Panc1 (cell line): ENCODE measurements at regions not wholly inside any gene's neighbourhood (a gene's known extent, or its start where the extent isn't known, plus 50 kb on each side); places are given as distances from the start of the nearest gene placed in this dataset.

ENCODE experiments used
- ATAC-seq: fragments of 200-7000 bp; cut with Tn5 transposase; 2 replicates; pipeline ENCODE4 v1.9.1; 2020; ENCODE audit warnings: mild to moderate bottlenecking, moderate library complexity
- BruUV-seq: library from RNA; stranded (reverse); fragments of 400-500 nt; replicated peaks from 2 replicates; lab custom pipeline; 2021; lab: Mats Ljungman, UMichigan
- CTCF ChIA-PET: fragments of 300-600 bp; sonication (Branson Sonifier 250); formaldehyde crosslinking; loops from one replicate; lab custom pipeline; 2022; ENCODE audit warnings: antibody characterized with exemption; lab: Charles Lee
- POLR2A ChIA-PET: fragments of 300-600 bp; sonication (Branson Sonifier 250); formaldehyde crosslinking; loops from one replicate; lab custom pipeline; 2022; ENCODE audit warnings: antibody characterized with exemption; lab: Charles Lee
- DNase-seq: peaks from one replicate; pipeline ENCODE4 v3.0.0-alpha.2; 2010; ENCODE audit warnings: low read depth, low spot score
- H3K27ac ChIP-seq: 2 replicates; pipeline ENCODE4 v1.5.1; 2011; ENCODE audit warnings: mild to moderate bottlenecking, low read length, inconsistent platforms
- H3K27me3 ChIP-seq: fragments of 200-500 bp; sonication (Bioruptor generic); 2 replicates; pipeline ENCODE4 v1.6.0; 2014; ENCODE audit warnings: low read length, inconsistent platforms; ENCODE audit not compliant: control insufficient read depth, insufficient read depth
- H3K36me3 ChIP-seq: fragments of 200-500 bp; sonication (Bioruptor generic); 2 replicates; pipeline ENCODE4 v1.5.1; 2014; ENCODE audit warnings: inconsistent platforms, mild to moderate bottlenecking, low read length, moderate library complexity; ENCODE audit not compliant: control insufficient read depth, insufficient read depth
- H3K4me1 ChIP-seq: 2 replicates; pipeline ENCODE4 v1.5.1; 2011; ENCODE audit warnings: inconsistent platforms, mild to moderate bottlenecking, low read length, moderate library complexity; ENCODE audit not compliant: control insufficient read depth, insufficient read depth
- H3K4me3 ChIP-seq, 2 experiments: 2 replicates each; pipeline ENCODE4 v1.5.1; 2011 to 2012; ENCODE audit warnings: low read depth in 2 of 2, low read length in 2 of 2, mild to moderate bottlenecking in 2 of 2, inconsistent platforms in 1 of 2, moderate library complexity in 1 of 2
- H3K9me3 ChIP-seq: fragments of 200-500 bp; sonication (Bioruptor generic); 2 replicates; pipeline ENCODE4 v1.5.1; 2014; ENCODE audit warnings: low read depth, mild to moderate bottlenecking, inconsistent platforms, low read length, moderate library complexity; ENCODE audit not compliant: control insufficient read depth, insufficient read depth
- POLR2AphosphoS5 ChIP-seq: IDR thresholded peaks from 2 replicates; pipeline ENCODE4 v1.6.1; 2012; ENCODE audit warnings: mild to moderate bottlenecking, low read depth, low read length, moderate library complexity
- SIN3A ChIP-seq: IDR thresholded peaks from 2 replicates; pipeline ENCODE4 v1.6.1; 2012; ENCODE audit warnings: low read depth, mild to moderate bottlenecking, low read length, moderate library complexity, borderline replicate concordance; ENCODE audit not compliant: insufficient read depth
- TCF7L2 ChIP-seq: IDR thresholded peaks from 2 replicates; pipeline ENCODE4 v1.6.1; 2011; ENCODE audit warnings: mild to moderate bottlenecking, low read depth, low read length, inconsistent platforms
- in situ Hi-C: cut with HindIII; loops from 2 replicates; pipeline ENCODE4 v1.10.0; 2016; ENCODE audit warnings: low sequenced_read_pairs, low pct_unique_long_range_greater_than_20kb
- intact Hi-C: fragments of 100-400 bp; cut with micrococcal nuclease; formaldehyde crosslinking; loops from one replicate; pipeline ENCODE4 v1.10.0; 2022; ENCODE audit not compliant: unreplicated experiment
- TF ChIP-seq, protein P1 (sequence below), 2 experiments: IDR thresholded peaks; 2 replicates each; pipeline ENCODE4 v1.6.1; 2011 to 2012; ENCODE audit warnings: low read depth in 2 of 2, control low read depth in 1 of 2, low read length in 1 of 2, mild to moderate bottlenecking in 1 of 2, moderate library complexity in 1 of 2; ENCODE audit not compliant: insufficient read depth in 1 of 2
- TF ChIP-seq, protein P2 (sequence below): fragments of 450-650 bp; IDR thresholded peaks from 2 replicates; pipeline ENCODE4 v1.5.1; 2017; ENCODE audit warnings: mild to moderate bottlenecking

DNA sequence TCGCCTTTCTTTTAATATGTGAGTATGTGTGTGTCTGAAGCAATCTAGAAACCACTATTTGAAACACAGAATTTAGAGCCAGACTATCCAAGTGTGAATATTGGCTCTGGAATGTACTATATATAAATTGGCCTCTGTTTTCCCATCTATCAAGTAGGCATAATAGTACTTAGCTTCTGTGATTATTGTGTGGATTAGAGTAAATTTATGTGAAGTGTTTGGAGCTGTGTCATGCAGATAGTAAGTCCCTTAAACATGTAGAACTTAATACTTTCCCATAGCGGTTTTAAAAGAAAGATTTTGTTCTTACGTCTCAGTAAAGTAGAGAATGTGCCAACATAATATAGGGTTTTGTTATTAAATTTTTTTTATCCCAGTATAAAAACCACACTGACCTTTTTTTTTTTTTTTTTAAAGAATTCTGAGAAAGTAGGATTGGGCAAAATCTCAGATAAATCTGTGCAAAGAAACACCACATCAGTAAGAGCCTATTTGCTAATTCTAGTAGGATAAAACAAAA, 432.3 kb downstream of the RFC3 start:
- no peaks in the 10 kb centered on the region for H3K4me1 ChIP-seq
- CTCF ChIA-PET, result no interaction called here
- H3K9me3 ChIP-seq, result no peaks in the 10 kb centered on the region; the same call in 1 of the 2 replicates
- H3K27ac ChIP-seq, result no peak overlapping the region
- no peaks in the 10 kb centered on the region for H3K36me3 ChIP-seq
- intact Hi-C loops (no loop called here), in situ Hi-C loops (no loop called here)
- no peak for ATAC-seq
- no peak for DNase-seq
- POLR2A ChIA-PET, result no interaction called here
- TF ChIP-seq TCF7L2 (no peak), SIN3A (no peak), POLR2AphosphoS5 (no peak)
- TF ChIP-seq, protein P1, sequence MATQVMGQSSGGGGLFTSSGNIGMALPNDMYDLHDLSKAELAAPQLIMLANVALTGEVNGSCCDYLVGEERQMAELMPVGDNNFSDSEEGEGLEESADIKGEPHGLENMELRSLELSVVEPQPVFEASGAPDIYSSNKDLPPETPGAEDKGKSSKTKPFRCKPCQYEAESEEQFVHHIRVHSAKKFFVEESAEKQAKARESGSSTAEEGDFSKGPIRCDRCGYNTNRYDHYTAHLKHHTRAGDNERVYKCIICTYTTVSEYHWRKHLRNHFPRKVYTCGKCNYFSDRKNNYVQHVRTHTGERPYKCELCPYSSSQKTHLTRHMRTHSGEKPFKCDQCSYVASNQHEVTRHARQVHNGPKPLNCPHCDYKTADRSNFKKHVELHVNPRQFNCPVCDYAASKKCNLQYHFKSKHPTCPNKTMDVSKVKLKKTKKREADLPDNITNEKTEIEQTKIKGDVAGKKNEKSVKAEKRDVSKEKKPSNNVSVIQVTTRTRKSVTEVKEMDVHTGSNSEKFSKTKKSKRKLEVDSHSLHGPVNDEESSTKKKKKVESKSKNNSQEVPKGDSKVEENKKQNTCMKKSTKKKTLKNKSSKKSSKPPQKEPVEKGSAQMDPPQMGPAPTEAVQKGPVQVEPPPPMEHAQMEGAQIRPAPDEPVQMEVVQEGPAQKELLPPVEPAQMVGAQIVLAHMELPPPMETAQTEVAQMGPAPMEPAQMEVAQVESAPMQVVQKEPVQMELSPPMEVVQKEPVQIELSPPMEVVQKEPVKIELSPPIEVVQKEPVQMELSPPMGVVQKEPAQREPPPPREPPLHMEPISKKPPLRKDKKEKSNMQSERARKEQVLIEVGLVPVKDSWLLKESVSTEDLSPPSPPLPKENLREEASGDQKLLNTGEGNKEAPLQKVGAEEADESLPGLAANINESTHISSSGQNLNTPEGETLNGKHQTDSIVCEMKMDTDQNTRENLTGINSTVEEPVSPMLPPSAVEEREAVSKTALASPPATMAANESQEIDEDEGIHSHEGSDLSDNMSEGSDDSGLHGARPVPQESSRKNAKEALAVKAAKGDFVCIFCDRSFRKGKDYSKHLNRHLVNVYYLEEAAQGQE (IDR thresholded peaks at IDR 0.05; ENCODE audit: insufficient read depth in 1 of 2, low read depth in 2 of 2, low read length in 1 of 2), result no peak
- TF ChIP-seq, protein P2, sequence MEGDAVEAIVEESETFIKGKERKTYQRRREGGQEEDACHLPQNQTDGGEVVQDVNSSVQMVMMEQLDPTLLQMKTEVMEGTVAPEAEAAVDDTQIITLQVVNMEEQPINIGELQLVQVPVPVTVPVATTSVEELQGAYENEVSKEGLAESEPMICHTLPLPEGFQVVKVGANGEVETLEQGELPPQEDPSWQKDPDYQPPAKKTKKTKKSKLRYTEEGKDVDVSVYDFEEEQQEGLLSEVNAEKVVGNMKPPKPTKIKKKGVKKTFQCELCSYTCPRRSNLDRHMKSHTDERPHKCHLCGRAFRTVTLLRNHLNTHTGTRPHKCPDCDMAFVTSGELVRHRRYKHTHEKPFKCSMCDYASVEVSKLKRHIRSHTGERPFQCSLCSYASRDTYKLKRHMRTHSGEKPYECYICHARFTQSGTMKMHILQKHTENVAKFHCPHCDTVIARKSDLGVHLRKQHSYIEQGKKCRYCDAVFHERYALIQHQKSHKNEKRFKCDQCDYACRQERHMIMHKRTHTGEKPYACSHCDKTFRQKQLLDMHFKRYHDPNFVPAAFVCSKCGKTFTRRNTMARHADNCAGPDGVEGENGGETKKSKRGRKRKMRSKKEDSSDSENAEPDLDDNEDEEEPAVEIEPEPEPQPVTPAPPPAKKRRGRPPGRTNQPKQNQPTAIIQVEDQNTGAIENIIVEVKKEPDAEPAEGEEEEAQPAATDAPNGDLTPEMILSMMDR, result no peak
- H3K4me3 ChIP-seq, result no peak overlapping the region
- no TSS peak for BruUV-seq
- no peaks in the 10 kb centered on the region for H3K27me3 ChIP-seq

DNA sequence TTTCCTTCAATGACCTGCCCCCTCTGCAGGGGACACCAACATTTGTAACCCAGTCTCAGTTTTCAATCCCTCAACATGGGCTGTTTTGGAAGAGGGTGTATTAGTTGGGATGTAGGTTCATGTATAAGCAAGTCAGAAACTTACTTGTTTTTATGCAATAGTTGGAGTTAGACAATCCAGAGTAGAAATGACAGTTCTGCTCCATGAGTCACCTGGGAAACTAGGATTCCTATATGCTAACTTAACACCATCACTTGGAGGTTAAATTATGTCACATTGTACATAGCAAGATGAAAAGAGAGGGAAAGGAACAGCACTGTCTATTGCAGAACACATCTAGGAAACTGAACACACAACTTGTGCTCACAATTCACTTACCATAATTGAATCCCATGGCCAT, 436.4 kb downstream of the RFC3 start:
- Histone ChIP-seq H3K9me3 (no peaks in the 10 kb centered on the region; the same call in 1 of the 2 replicates), H3K4me3 (no peak overlapping the region), H3K27ac (no peak overlapping the region), H3K27me3 (no peaks in the 10 kb centered on the region), H3K36me3 (no peaks in the 10 kb centered on the region), H3K4me1 (no peaks in the 10 kb centered on the region)
- DNase-seq, result no peak
- ChIA-PET CTCF (no interaction called here), POLR2A (no interaction called here)
- intact Hi-C loops, result no loop called here
- in situ Hi-C loops, result no loop called here
- no peak for ATAC-seq
- no peak for TF ChIP-seq SIN3A
- TF ChIP-seq POLR2AphosphoS5, result no peak
- TF ChIP-seq, protein P1 (IDR thresholded peaks at IDR 0.05; ENCODE audit: insufficient read depth in 1 of 2, low read depth in 2 of 2, low read length in 1 of 2), result no peak
- TF ChIP-seq, protein P2, result no peak
- no peak for TF ChIP-seq TCF7L2
- no TSS peak for BruUV-seq
